Gastrocnemius medialis (tissue), 4 donors: ENCODE measurements at regions not wholly inside any gene's neighbourhood (a gene's known extent, or its start where the extent isn't known, plus 50 kb on each side); places are given as distances from the start of the nearest gene placed in this dataset.

ENCODE experiments used
- ATAC-seq, 2 donors: fragments of 150-250 bp; one replicate each; pipeline ENCODE4 v1.9.1; 2016
- DNase-seq, 2 donors: peaks; one replicate each; pipeline ENCODE4 v3.0.0-alpha.2; 2019
- H3K27ac ChIP-seq, 4 donors: fragments of 200-600 bp; sonication (generic); 1 replicate in 1 of 4; 2 replicates in 3 of 4; pipeline ENCODE4 v1.5.1; 2016 to 2018; ENCODE audit warnings: mild to moderate bottlenecking in 2 of 4, moderate library complexity in 1 of 4
- H3K27me3 ChIP-seq, 3 donors: fragments of 200-600 bp; sonication (generic) in 2 of 3; 1 replicate in 1 of 3; 2 replicates in 2 of 3; pipeline versions ENCODE4 v1.5.1 to v1.6.0; 2016 to 2019; ENCODE audit warnings: mild to moderate bottlenecking in 1 of 3, moderate library complexity in 1 of 3
- H3K36me3 ChIP-seq, 2 donors: fragments of 200-600 bp; sonication (generic) in 1 of 2; one replicate each; pipeline ENCODE4 v1.5.1; 2017 to 2018
- H3K4me1 ChIP-seq, 2 donors: fragments of 200-600 bp; sonication (generic) in 1 of 2; one replicate each; pipeline ENCODE4 v1.5.1; 2016 to 2017; ENCODE audit warnings: mild to moderate bottlenecking in 2 of 2
- H3K4me3 ChIP-seq, 4 donors: fragments of 200-600 bp; sonication (generic) in 3 of 4; 1 replicate in 1 of 4; 2 replicates in 3 of 4; pipeline ENCODE4 v1.5.1; 2016 to 2019; ENCODE audit warnings: mild to moderate bottlenecking in 2 of 4
- H3K9me3 ChIP-seq, 3 donors: fragments of 200-600 bp; sonication (generic) in 2 of 3; 1 replicate in 1 of 3; 2 replicates in 2 of 3; pipeline ENCODE4 v1.5.1; 2016 to 2019
- POLR2A ChIP-seq, 2 donors: fragments of 450-650 bp; IDR thresholded peaks; one replicate each; pipeline ENCODE4 v1.6.1; 2017; ENCODE audit warnings: antibody characterized with exemption in 2 of 2, mild to moderate bottlenecking in 2 of 2, moderate library complexity in 2 of 2
- in situ Hi-C, 4 donors: fragments of 200-750 bp; cut with MboI; loops; one replicate each; pipeline versions ENCODE4 v1.15.0 to v1.8.0; 2017; ENCODE audit warnings: low sequenced_read_pairs in 4 of 4
- intact Hi-C: fragments of 100-400 bp; cut with DNase I; formaldehyde crosslinking; loops from one replicate; pipeline ENCODE4 v1.15.1; 2023; ENCODE audit warnings: low total_unique reads
- TF ChIP-seq, protein P1 (sequence below), 5 experiments: fragments of 450-650 bp in 3 of 5; fragments of 200-600 bp in 2 of 5; sonication (generic) in 2 of 5; IDR thresholded peaks in 4 of 5; conservative IDR thresholded peaks in 1 of 5; 1 replicate in 4 of 5; 2 replicates in 1 of 5; pipeline ENCODE4 v1.5.1; 2016 to 2019; ENCODE audit warnings: antibody characterized with exemption in 5 of 5, mild to moderate bottlenecking in 3 of 5, moderate library complexity in 3 of 5

DNA sequence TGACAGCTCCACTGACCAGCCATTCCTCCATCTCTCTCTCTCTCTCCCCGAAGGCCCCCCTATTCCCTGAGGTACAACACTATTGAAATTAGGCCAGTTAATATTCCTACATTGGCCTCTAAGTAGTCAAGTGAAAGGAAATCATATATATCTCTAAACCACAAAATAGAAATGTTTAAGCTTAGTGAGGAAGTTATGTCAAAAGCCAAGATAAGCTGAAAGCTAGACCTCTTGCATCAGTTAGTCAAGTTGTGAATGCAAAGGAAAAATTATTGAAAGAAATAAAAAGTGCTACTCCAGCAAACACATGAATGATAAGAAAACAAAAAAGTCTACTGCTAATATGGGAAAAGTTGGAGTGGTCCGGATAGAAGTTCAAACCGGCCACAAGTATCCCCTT lies 301.3 kb upstream of the RBMS1 start:
- intact Hi-C loops (no loop called here), in situ Hi-C loops (no loop called here)
- ATAC-seq (no peak), DNase-seq (no peak)
- TF ChIP-seq, protein P1, sequence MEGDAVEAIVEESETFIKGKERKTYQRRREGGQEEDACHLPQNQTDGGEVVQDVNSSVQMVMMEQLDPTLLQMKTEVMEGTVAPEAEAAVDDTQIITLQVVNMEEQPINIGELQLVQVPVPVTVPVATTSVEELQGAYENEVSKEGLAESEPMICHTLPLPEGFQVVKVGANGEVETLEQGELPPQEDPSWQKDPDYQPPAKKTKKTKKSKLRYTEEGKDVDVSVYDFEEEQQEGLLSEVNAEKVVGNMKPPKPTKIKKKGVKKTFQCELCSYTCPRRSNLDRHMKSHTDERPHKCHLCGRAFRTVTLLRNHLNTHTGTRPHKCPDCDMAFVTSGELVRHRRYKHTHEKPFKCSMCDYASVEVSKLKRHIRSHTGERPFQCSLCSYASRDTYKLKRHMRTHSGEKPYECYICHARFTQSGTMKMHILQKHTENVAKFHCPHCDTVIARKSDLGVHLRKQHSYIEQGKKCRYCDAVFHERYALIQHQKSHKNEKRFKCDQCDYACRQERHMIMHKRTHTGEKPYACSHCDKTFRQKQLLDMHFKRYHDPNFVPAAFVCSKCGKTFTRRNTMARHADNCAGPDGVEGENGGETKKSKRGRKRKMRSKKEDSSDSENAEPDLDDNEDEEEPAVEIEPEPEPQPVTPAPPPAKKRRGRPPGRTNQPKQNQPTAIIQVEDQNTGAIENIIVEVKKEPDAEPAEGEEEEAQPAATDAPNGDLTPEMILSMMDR (IDR thresholded peaks at IDR 0.05 in 4 of 5, conservative IDR thresholded peaks at IDR 0.05 in 1 of 5): no peak
- TF ChIP-seq POLR2A (IDR thresholded peaks at IDR 0.05): no peak
- Histone ChIP-seq H3K27ac (no peak overlapping the region), H3K36me3 (no peaks in the 10 kb centered on the region), H3K9me3 (no peaks in the 10 kb centered on the region), H3K4me3 (no peak overlapping the region), H3K4me1 (no peaks in the 10 kb centered on the region), H3K27me3 (no peaks in the 10 kb centered on the region)

DNA sequence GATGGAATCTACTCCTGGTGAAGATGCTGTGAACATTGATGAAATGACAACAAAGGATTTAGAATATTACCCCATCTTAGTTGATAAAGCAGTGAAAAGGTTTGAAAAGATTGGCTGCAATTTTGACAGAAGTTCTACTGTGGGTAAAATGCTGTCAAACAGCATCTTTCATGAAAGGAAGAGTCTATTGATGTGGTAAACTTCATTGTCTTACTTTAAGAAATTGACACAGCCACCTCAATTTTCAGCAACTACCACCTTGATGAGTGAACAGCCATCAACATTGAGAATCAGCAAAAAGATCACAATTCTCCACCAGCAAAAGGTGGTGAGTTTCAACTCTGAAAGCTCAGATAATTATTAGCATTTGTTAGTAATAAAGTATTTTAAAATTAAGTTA lies 310.3 kb upstream of the RBMS1 start:
- H3K4me1 ChIP-seq: no peaks in the 10 kb centered on the region
- intact Hi-C loops (loop anchor here (1.0 kb wide), 1 partner anchor 17 kb away; no protein-coding TSS in a partner anchor), in situ Hi-C loops (no loop called here)
- TF ChIP-seq POLR2A (IDR thresholded peaks at IDR 0.05): no peak
- TF ChIP-seq, protein P1 (IDR thresholded peaks at IDR 0.05 in 4 of 5, conservative IDR thresholded peaks at IDR 0.05 in 1 of 5): no peak
- H3K9me3 ChIP-seq: no peaks in the 10 kb centered on the region
- DNase-seq (no peak), ATAC-seq (no peak)
- H3K4me3 ChIP-seq: no peak overlapping the region
- H3K36me3 ChIP-seq: no peaks in the 10 kb centered on the region
- H3K27ac ChIP-seq: no peak overlapping the region
- no peaks in the 10 kb centered on the region for H3K27me3 ChIP-seq

DNA sequence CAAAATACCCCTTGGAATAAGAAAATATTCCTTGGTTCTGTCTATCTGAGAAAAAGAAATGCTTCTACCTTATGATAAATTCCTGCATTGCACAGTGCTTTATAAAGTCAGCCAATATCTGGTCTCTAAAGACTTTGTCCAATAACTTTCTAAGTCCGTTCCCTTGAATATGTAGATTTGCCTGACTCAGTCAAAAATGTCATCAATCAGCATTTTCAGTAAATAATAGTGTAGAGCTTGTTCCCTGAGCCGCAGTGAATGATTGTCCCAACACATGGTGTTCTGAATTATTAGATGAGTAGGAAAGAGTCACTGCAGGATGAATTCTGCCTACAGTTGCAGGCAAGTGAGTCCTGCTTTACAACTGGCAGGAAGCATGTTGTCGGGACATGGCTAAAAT lies 316.8 kb upstream of the RBMS1 start:
- Histone ChIP-seq H3K4me3 (no peak overlapping the region), H3K27ac (no peak overlapping the region), H3K36me3 (no peaks in the 10 kb centered on the region), H3K27me3 (no peaks in the 10 kb centered on the region), H3K9me3 (no peaks in the 10 kb centered on the region), H3K4me1 (no peaks in the 10 kb centered on the region)
- TF ChIP-seq, protein P1 (IDR thresholded peaks at IDR 0.05 in 4 of 5, conservative IDR thresholded peaks at IDR 0.05 in 1 of 5): no peak
- TF ChIP-seq POLR2A (IDR thresholded peaks at IDR 0.05): no peak
- intact Hi-C loops (no loop called here), in situ Hi-C loops (no loop called here)
- DNase-seq (no peak), ATAC-seq (no peak)

DNA sequence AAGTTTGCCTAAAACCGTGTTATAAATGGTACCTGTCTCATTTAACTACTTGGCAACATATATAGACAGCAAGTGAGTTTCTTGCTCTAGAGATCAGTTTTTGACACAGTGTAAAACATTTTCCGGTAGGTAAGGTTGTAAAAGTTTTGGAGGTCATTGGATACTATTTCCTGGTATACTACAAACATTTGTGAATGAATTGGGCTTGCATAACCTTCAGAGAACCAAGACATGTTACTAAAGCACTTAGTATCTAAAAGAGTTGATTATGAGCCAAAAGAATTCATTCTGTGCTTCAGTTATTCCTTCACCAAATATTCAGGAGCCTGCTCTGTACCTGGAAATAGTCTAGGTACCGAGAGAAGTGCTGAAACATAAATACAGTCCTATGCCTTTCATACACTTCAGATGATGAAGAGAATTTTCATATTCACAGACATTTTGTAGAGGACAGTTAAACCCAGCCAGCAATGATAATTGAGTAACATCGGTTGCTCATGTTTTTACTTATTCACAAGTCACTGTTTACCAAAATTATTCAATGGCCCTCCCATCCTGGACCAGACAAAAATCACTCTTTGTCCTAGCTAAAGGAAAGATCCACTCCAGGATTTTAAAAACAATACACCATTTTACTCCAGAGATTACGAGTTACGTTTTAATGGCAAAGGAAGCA lies 319.4 kb upstream of the RBMS1 start:
- Histone ChIP-seq H3K9me3 (no peaks in the 10 kb centered on the region), H3K4me1 (no peaks in the 10 kb centered on the region), H3K27me3 (no peaks in the 10 kb centered on the region), H3K27ac (no peak overlapping the region), H3K4me3 (no peak overlapping the region), H3K36me3 (no peaks in the 10 kb centered on the region)
- TF ChIP-seq POLR2A (IDR thresholded peaks at IDR 0.05): no peak
- TF ChIP-seq, protein P1 (IDR thresholded peaks at IDR 0.05 in 4 of 5, conservative IDR thresholded peaks at IDR 0.05 in 1 of 5): no peak
- DNase-seq (no peak), ATAC-seq (peak in 1 of 2 donors; percentile 33)
- intact Hi-C loops: no loop called here
- in situ Hi-C loops: no loop called here

DNA sequence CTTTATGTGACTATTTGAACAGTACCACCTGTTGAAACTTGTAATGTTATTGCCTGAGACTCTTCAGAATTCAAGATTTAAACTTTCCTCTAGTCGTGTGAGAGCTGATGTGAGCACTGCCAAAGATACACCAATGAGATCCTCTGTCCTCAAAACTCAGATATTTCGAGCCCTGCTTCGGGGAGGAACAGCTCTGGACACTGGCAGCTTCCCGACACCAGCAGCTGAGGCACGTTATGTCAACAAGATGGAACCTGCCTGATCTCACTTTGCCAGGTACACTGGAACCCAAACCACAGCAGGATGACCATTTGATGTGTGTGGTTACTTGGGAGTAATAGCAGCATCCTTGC lies 319.9 kb upstream of the RBMS1 start:
- intact Hi-C loops (no loop called here), in situ Hi-C loops (no loop called here)
- no peaks in the 10 kb centered on the region for H3K27me3 ChIP-seq
- no peak for TF ChIP-seq POLR2A (IDR thresholded peaks at IDR 0.05)
- TF ChIP-seq, protein P1 (IDR thresholded peaks at IDR 0.05 in 4 of 5, conservative IDR thresholded peaks at IDR 0.05 in 1 of 5): no peak
- no peaks in the 10 kb centered on the region for H3K9me3 ChIP-seq
- H3K27ac ChIP-seq: no peak overlapping the region
- no peak for ATAC-seq
- no peak for DNase-seq
- H3K4me3 ChIP-seq: no peak overlapping the region
- H3K36me3 ChIP-seq: no peaks in the 10 kb centered on the region
- no peaks in the 10 kb centered on the region for H3K4me1 ChIP-seq
